Endothelial cell of hepatic sinusoid (primary cell): ENCODE measurements at regions not wholly inside any gene's neighbourhood (a gene's known extent, or its start where the extent isn't known, plus 50 kb on each side); places are given as distances from the start of the nearest gene placed in this dataset.

Experiments
- in situ Hi-C: cut with HindIII; loops from 2 replicates; pipeline ENCODE4 v1.10.0; 2017; ENCODE audit warnings: low sequenced_read_pairs

GRCh38 chr17:6020376-6021010, 49.7 kb upstream of the WSCD1 start:
- in situ Hi-C loops: no loop called here
